ENCODE measurements at regions not wholly inside any gene's neighbourhood (a gene's known extent, or its start where the extent isn't known, plus 50 kb on each side); places are given as distances from the start of the nearest gene placed in this dataset.

DNA sequence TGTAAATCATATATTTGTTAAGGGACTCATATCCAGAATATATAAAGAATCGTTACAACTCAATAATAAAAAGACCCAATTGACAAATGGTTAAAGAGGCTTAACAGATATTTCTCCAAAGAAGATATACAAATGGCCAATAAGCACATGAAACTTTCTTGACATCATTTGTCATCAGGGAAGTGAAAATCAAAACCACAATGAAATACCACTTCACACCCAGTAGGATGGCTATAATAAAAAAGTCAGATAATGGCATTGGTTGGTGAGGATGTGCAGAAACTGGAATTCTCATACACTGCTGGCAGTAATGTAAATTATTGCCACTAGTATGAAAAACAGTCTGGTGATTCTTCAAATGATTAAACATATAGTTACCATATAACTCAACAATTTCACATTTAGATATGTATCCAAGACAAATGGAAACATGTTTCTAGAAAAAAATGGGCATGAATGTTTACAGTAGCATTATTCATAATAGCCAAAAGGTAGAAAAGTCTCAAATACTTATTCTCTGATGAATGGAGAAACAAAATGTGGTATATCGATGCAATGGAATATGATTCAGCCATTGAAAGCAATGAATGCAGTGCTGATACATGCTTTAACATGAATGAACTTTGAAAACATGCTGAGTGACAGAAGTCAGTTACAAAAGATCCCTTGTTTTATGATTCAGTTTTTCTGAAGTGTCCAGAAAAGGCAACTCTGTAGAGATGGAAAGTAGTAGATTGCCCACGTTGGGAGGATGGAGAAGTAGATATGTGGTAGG, 304.6 kb upstream of the ZEB2 start:
- TF ChIP-seq POLR2A (IDR thresholded peaks at IDR 0.05), result no peak
- TF ChIP-seq, protein P1, sequence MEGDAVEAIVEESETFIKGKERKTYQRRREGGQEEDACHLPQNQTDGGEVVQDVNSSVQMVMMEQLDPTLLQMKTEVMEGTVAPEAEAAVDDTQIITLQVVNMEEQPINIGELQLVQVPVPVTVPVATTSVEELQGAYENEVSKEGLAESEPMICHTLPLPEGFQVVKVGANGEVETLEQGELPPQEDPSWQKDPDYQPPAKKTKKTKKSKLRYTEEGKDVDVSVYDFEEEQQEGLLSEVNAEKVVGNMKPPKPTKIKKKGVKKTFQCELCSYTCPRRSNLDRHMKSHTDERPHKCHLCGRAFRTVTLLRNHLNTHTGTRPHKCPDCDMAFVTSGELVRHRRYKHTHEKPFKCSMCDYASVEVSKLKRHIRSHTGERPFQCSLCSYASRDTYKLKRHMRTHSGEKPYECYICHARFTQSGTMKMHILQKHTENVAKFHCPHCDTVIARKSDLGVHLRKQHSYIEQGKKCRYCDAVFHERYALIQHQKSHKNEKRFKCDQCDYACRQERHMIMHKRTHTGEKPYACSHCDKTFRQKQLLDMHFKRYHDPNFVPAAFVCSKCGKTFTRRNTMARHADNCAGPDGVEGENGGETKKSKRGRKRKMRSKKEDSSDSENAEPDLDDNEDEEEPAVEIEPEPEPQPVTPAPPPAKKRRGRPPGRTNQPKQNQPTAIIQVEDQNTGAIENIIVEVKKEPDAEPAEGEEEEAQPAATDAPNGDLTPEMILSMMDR (IDR thresholded peaks at IDR 0.05), result no peak

All from sigmoid colon (tissue), 3 donors.